Endodermal cell (in vitro differentiated cells): ENCODE measurements at regions not wholly inside any gene's neighbourhood (a gene's known extent, or its start where the extent isn't known, plus 50 kb on each side); places are given as distances from the start of the nearest gene placed in this dataset.
"Not testable (repeated sequence)": the region's sequence is repeated elsewhere in the genome, so short reads cannot be mapped to it uniquely, and the experiment has no call there.

Experiments used
- DNase-seq: peaks from one replicate; pipeline ENCODE4 v3.0.0-alpha.2; 2017
- H3K27ac ChIP-seq: 2 replicates; pipeline ENCODE4 v1.5.1; 2013; ENCODE audit warnings: mild to moderate bottlenecking, low read depth, low read length, moderate library complexity
- H3K27me3 ChIP-seq: 2 replicates; pipeline ENCODE4 v1.6.1; 2013; ENCODE audit warnings: mild to moderate bottlenecking, low read length, moderate library complexity; ENCODE audit not compliant: insufficient read depth, control insufficient read depth, poor library complexity, severe bottlenecking
- H3K36me3 ChIP-seq: 2 replicates; pipeline ENCODE4 v1.7.0; 2013; ENCODE audit warnings: mild to moderate bottlenecking, low read length, moderate library complexity; ENCODE audit not compliant: control insufficient read depth, insufficient read depth
- H3K4me1 ChIP-seq: one replicate; pipeline ENCODE4 v1.7.0; 2013; ENCODE audit warnings: low read length; ENCODE audit not compliant: control insufficient read depth, insufficient read depth
- H3K4me3 ChIP-seq: 2 replicates; pipeline ENCODE4 v1.5.1; 2013; ENCODE audit warnings: mild to moderate bottlenecking, low read length, moderate library complexity
- H3K9ac ChIP-seq: 2 replicates; pipeline ENCODE4 v1.6.1; 2013; ENCODE audit warnings: mild to moderate bottlenecking, low read length, moderate library complexity; ENCODE audit not compliant: poor library complexity, severe bottlenecking; ENCODE audit errors: extremely low read depth
- H3K9me3 ChIP-seq: 2 replicates; pipeline ENCODE4 v1.6.1; 2013; ENCODE audit warnings: mild to moderate bottlenecking, low read length, moderate library complexity; ENCODE audit not compliant: control insufficient read depth
- H3K27ac Mint-ChIP-seq: 2 replicates; pipeline ENCODE4 v1.8.0; 2020; ENCODE audit warnings: mixed read lengths
- H3K27me3 Mint-ChIP-seq: 2 replicates; pipeline ENCODE4 v1.8.0; 2021; ENCODE audit warnings: mild to moderate bottlenecking, mixed read lengths; ENCODE audit not compliant: insufficient read depth
- H3K36me3 Mint-ChIP-seq: 2 replicates; pipeline ENCODE4 v1.8.0; 2020; ENCODE audit warnings: low read depth, mixed read lengths
- H3K4me1 Mint-ChIP-seq: 2 replicates; pipeline ENCODE4 v1.8.0; 2020; ENCODE audit warnings: mixed read lengths
- H3K4me3 Mint-ChIP-seq: 2 replicates; pipeline ENCODE4 v1.8.0; 2020; ENCODE audit warnings: mild to moderate bottlenecking, moderate library complexity, mixed read lengths
- H3K9me3 Mint-ChIP-seq: 2 replicates; pipeline ENCODE4 v1.8.0; 2020; ENCODE audit warnings: mild to moderate bottlenecking, mixed read lengths
- CTCF ChIP-seq: fragments of 200-600 bp; sonication (generic); conservative IDR thresholded peaks from 2 replicates; pipeline ENCODE4 v1.5.0; 2021; ENCODE audit warnings: antibody characterized with exemption, mild to moderate bottlenecking
- WGBS, 2 experiments: methylation state at CpG; one replicate each; pipeline versions ENCODE4 v1.1.5 to v1.1.7; 2013; ENCODE audit warnings: missing lambda C conversion rate in 2 of 2, mixed read lengths in 1 of 2; ENCODE audit not compliant: insufficient coverage in 1 of 2, insufficient read length in 1 of 2; 5-methylcytosine and 5-hydroxymethylcytosine counted together

- H3K4me3 Mint-ChIP-seq: no peak overlapping the region
- no peaks in the 10 kb centered on the region for H3K27me3 Mint-ChIP-seq
- H3K4me1 Mint-ChIP-seq: peaks cover 7% of the 10 kb centered on the region
- Histone ChIP-seq H3K9ac (no peak overlapping the region), H3K4me1 (no peaks in the 10 kb centered on the region), H3K9me3 (no peaks in the 10 kb centered on the region), H3K27me3 (no peaks in the 10 kb centered on the region), H3K27ac (no peak overlapping the region), H3K4me3 (no peak overlapping the region), H3K36me3 (no peaks in the 10 kb centered on the region)
- peaks cover 6% of the 10 kb centered on the region for H3K9me3 Mint-ChIP-seq
- 45 to 48% methylated on average over 2 of the region's 2 CpGs for whole genome bisulfite sequencing, 2 experiments
- H3K27ac Mint-ChIP-seq: no peak overlapping the region
- DNase-seq: no peak
- no peaks in the 10 kb centered on the region for H3K36me3 Mint-ChIP-seq
- peak; percentile 73 for TF ChIP-seq CTCF
Measured at GRCh38 chr2:154507186-154507585, 191.3 kb upstream of the KCNJ3 start.

- H3K4me1 ChIP-seq: peaks cover 2% of the 10 kb centered on the region
- H3K27ac ChIP-seq: no peak overlapping the region
- no peaks in the 10 kb centered on the region for H3K27me3 ChIP-seq
- Mint-ChIP-seq H3K4me3 (no peak overlapping the region), H3K27ac (no peak overlapping the region), H3K4me1 (peaks cover 11% of the 10 kb centered on the region), H3K9me3 (no peaks in the 10 kb centered on the region), H3K36me3 (no peaks in the 10 kb centered on the region), H3K27me3 (no peaks in the 10 kb centered on the region)
- 100% methylated on average over 1 of the region's 1 CpG; no CpG with 5 or more reads in 1 of the 2 experiments for whole genome bisulfite sequencing, 2 experiments
- peaks cover 4% of the 10 kb centered on the region for H3K9me3 ChIP-seq
- no peak overlapping the region for H3K9ac ChIP-seq
- no peak for TF ChIP-seq CTCF
- H3K36me3 ChIP-seq: no peaks in the 10 kb centered on the region
- no peak overlapping the region for H3K4me3 ChIP-seq
- no peak for DNase-seq
Measured at GRCh38 chr2:154518872-154519271, 179.6 kb upstream of the KCNJ3 start.

DNA sequence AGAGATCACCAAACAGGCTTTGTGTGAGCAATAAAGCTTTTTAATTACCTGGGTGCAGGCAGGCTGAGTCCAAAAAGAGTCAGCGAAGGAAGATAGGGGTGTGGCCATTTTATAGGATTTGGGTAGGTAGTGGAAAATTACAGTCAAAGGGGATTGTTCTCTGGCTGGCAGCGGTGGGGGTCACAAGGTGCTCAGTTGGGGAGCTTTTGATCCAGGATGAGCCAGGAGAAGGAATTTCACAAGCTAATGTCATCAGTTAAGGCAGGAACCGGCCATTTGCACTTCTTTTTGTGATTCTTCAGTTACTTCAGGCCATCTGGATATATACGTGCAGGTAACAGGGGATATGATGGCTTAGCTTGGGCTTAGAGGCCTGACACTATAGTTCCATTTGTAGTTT, 177.5 kb upstream of the KCNJ3 start:
- H3K9ac ChIP-seq, H3K9me3 ChIP-seq, H3K4me1 Mint-ChIP-seq, H3K4me3 ChIP-seq, H3K27ac Mint-ChIP-seq, H3K27ac ChIP-seq, H3K9me3 Mint-ChIP-seq, H3K4me3 Mint-ChIP-seq, H3K36me3 Mint-ChIP-seq, H3K4me1 ChIP-seq, H3K27me3 ChIP-seq, H3K27me3 Mint-ChIP-seq, H3K36me3 ChIP-seq: not testable (repeated sequence)
- 81 to 85% methylated on average over 4 of the region's 4 CpGs for WGBS, 2 experiments
- peak; percentile 65 for DNase-seq

DNA sequence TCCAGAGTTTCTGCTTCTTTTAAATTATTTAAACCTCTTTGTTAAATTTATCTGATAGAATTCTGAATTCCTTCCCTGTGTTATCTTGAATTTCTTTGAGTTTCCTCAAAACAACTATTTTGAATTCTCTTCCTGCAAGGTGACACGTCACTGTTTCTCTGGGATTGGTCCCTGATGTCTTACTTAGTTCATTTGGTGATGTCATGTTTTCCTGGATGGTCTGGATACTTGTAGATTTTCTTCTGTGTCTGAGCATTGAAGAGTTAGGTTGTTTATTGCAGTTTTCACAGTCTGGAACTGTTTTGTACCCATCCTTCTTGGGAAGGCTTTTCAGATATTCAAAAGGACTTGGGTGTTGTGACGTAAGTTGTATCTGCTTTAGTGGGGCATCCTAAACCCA, 172.3 kb upstream of the KCNJ3 start:
- Histone ChIP-seq H3K9ac (no peak overlapping the region), H3K27me3 (no peaks in the 10 kb centered on the region), H3K4me3 (no peak overlapping the region), H3K36me3 (no peaks in the 10 kb centered on the region), H3K9me3 (peaks cover 8% of the 10 kb centered on the region), H3K4me1 (peaks cover under 1% of the 10 kb centered on the region), H3K27ac (no peak overlapping the region)
- peaks cover 3% of the 10 kb centered on the region for H3K4me1 Mint-ChIP-seq
- no peak for DNase-seq
- 90 to 100% methylated on average over 1 to 2 of the region's 2 CpGs for WGBS, 2 experiments
- no peaks in the 10 kb centered on the region for H3K36me3 Mint-ChIP-seq
- H3K4me3 Mint-ChIP-seq: no peak overlapping the region
- no peak overlapping the region for H3K27ac Mint-ChIP-seq
- no peak for TF ChIP-seq CTCF
- H3K27me3 Mint-ChIP-seq: no peaks in the 10 kb centered on the region
- no peaks in the 10 kb centered on the region for H3K9me3 Mint-ChIP-seq
